ENCODE measurements at regions not wholly inside any gene's neighbourhood (a gene's known extent, or its start where the extent isn't known, plus 50 kb on each side); places are given as distances from the start of the nearest gene placed in this dataset.

- Histone ChIP-seq H3K9me3 (ENCODE audit: control insufficient read depth, insufficient read depth, low read depth, low read length) (no peaks in the 10 kb centered on the region), H3K36me3 (ENCODE audit: control insufficient read depth in 2 of 2, insufficient read depth in 1 of 2, low read length in 2 of 2) (no peaks in the 10 kb centered on the region), H3K27ac (ENCODE audit: extremely low read depth, low read depth, low read length) (no peak overlapping the region), H3K4me1 (ENCODE audit: control insufficient read depth, insufficient read depth, low read length) (no peaks in the 10 kb centered on the region), H3K4me3 (ENCODE audit: low read depth, low read length) (no peak overlapping the region)
- ChIA-PET POLR2A (no interaction called here), CTCF (no interaction called here)
- TF ChIP-seq MEIS1 (CRISPR knock-in tag; IDR thresholded peaks at IDR 0.05; ENCODE audit: borderline replicate concordance), result no peak
- no peak for TF ChIP-seq ZNF692 (tag by site-specific recombination; IDR thresholded peaks at IDR 0.05)
- no peak for TF ChIP-seq ZNF521 (tag by site-specific recombination; IDR thresholded peaks at IDR 0.05)
- no peak for TF ChIP-seq ZEB2 (tag by site-specific recombination; IDR thresholded peaks at IDR 0.05)
- TF ChIP-seq ZNF449 (tag by site-specific recombination; IDR thresholded peaks at IDR 0.05), result no peak
- no peak for TF ChIP-seq ZSCAN4 (tag by site-specific recombination; IDR thresholded peaks at IDR 0.05)
- no peak for TF ChIP-seq ZNF335 (tag by site-specific recombination; conservative IDR thresholded peaks at IDR 0.05)
- no peak for TF ChIP-seq ZNF416 (tag by site-specific recombination; IDR thresholded peaks at IDR 0.05)
- no peak for TF ChIP-seq SCRT1 (tag by site-specific recombination; IDR thresholded peaks at IDR 0.05; ENCODE audit: borderline replicate concordance)
- no peak for TF ChIP-seq IKZF3 (tag by site-specific recombination; IDR thresholded peaks at IDR 0.05)
- no peak for TF ChIP-seq ZNF121 (tag by site-specific recombination; IDR thresholded peaks at IDR 0.05)
- no peak for TF ChIP-seq AEBP2 (tag by site-specific recombination; IDR thresholded peaks at IDR 0.05; ENCODE audit: borderline replicate concordance)
- TF ChIP-seq ZXDB (tag by site-specific recombination; IDR thresholded peaks at IDR 0.05), result no peak
- no peak for TF ChIP-seq HOXA7 (CRISPR knock-in tag; IDR thresholded peaks at IDR 0.05; ENCODE audit: borderline replicate concordance)
- TF ChIP-seq KLF1 (tag by site-specific recombination; IDR thresholded peaks at IDR 0.05), result no peak
- TF ChIP-seq HIC1 (tag by site-specific recombination; IDR thresholded peaks at IDR 0.05), result no peak
Observed at GRCh38 chr3:21847005-21847404, 96.0 kb upstream of the ZNF385D start.

- H3K4me1 ChIP-seq (ENCODE audit: control insufficient read depth, insufficient read depth, low read length), result no peaks in the 10 kb centered on the region
- CTCF ChIA-PET, result no interaction called here
- H3K36me3 ChIP-seq (ENCODE audit: control insufficient read depth in 2 of 2, insufficient read depth in 1 of 2, low read length in 2 of 2), result no peaks in the 10 kb centered on the region
- H3K4me3 ChIP-seq (ENCODE audit: low read depth, low read length), result no peak overlapping the region
- POLR2A ChIA-PET, result no interaction called here
- H3K27ac ChIP-seq (ENCODE audit: extremely low read depth, low read depth, low read length), result no peak overlapping the region
- H3K9me3 ChIP-seq (ENCODE audit: control insufficient read depth, insufficient read depth, low read depth, low read length), result no peaks in the 10 kb centered on the region
- no peak for TF ChIP-seq KLF17 (tag by site-specific recombination; IDR thresholded peaks at IDR 0.05)
- TF ChIP-seq ZNF670 (tag by site-specific recombination; IDR thresholded peaks at IDR 0.05; ENCODE audit: low read depth), result no peak
- no peak for TF ChIP-seq ZNF677 (tag by site-specific recombination; IDR thresholded peaks at IDR 0.05)
- no peak for TF ChIP-seq ZNF510 (tag by site-specific recombination; IDR thresholded peaks at IDR 0.05; ENCODE audit: insufficient replicate concordance)
- TF ChIP-seq ZNF610 (tag by site-specific recombination; IDR thresholded peaks at IDR 0.05; ENCODE audit: borderline replicate concordance), result no peak
- TF ChIP-seq GFI1B (tag by site-specific recombination; IDR thresholded peaks at IDR 0.05), result no peak
- no peak for TF ChIP-seq ZNF785 (tag by site-specific recombination; IDR thresholded peaks at IDR 0.05)
- TF ChIP-seq ZBTB44 (tag by site-specific recombination; IDR thresholded peaks at IDR 0.05), result no peak
Observed at GRCh38 chr3:21859124-21860081, 108.4 kb upstream of the ZNF385D start.

All from HEK293 (cell line).